A549 (cell line): ENCODE measurements at regions not wholly inside any gene's neighbourhood (a gene's known extent, or its start where the extent isn't known, plus 50 kb on each side); places are given as distances from the start of the nearest gene placed in this dataset.

Experiments
- ATAC-seq, 2 experiments: fragments of 200-7000 bp in 1 of 2; fragments of >200 bp in 1 of 2; cut with Nextera tagmentation in 1 of 2; cut with Tn5 transposase in 1 of 2; 3 replicates each; pipeline versions ENCODE4 v1.8.0 to v1.9.1; 2018 to 2020; ENCODE audit warnings: mild to moderate bottlenecking in 1 of 2, moderate library complexity in 1 of 2
- CTCF ChIA-PET: fragments of 300-600 bp; sonication (Branson Sonifier 250); formaldehyde crosslinking; extraction: SDS; loops from one replicate; lab custom pipeline; 2021; ENCODE audit warnings: antibody characterized with exemption, inconsistent platforms; lab: Yijun Ruan, JAX
- POLR2A ChIA-PET: fragments of 350-600 bp; formaldehyde crosslinking; extraction: SDS; loops from one replicate; lab custom pipeline; 2021; ENCODE audit warnings: antibody characterized with exemption, inconsistent platforms; lab: Yijun Ruan, JAX
- DNase-seq, 2 experiments: peaks; one replicate each; pipeline versions ENCODE4 v3.0.0 to v3.0.0-alpha.2; 2011 to 2016; ENCODE audit warnings: low read depth in 1 of 2, low spot score in 1 of 2
- FAIRE-seq: peaks from 2 replicates; lab custom pipeline; 2011; peaks lifted over from hg19 to GRCh38; lab: Jason Lieb, UNC
- H3K27ac ChIP-seq, 2 experiments: fragments of >200 bp; sonication (Bioruptor Twin); formaldehyde crosslinking; 3 replicates each; pipeline ENCODE4 v1.5.1; 2016 to 2017
- H3K4me1 ChIP-seq: fragments of >200 bp; sonication (Bioruptor Twin); formaldehyde crosslinking; 3 replicates; pipeline ENCODE4 v1.6.1; 2016
- H3K4me2 ChIP-seq: fragments of >200 bp; sonication (Bioruptor Twin); formaldehyde crosslinking; 3 replicates; pipeline ENCODE4 v1.6.1; 2016
- H3K4me3 ChIP-seq: fragments of >200 bp; sonication (Bioruptor Twin); formaldehyde crosslinking; 3 replicates; pipeline ENCODE4 v1.5.1; 2016
- H3K9me3 ChIP-seq: fragments of >200 bp; sonication (Bioruptor Twin); formaldehyde crosslinking; 3 replicates; pipeline ENCODE4 v1.6.1; 2016
- BHLHE40 ChIP-seq: IDR thresholded peaks from 2 replicates; pipeline ENCODE4 v1.6.1; 2012; ENCODE audit warnings: low read depth, low read length, inconsistent platforms
- CBX2 ChIP-seq: fragments of 200-600 bp; sonication (generic); IDR thresholded peaks from 2 replicates; pipeline ENCODE4 v1.6.1; 2016; ENCODE audit warnings: low read depth, mild to moderate bottlenecking, borderline replicate concordance
- CBX8 ChIP-seq: fragments of 200-600 bp; sonication (generic); IDR thresholded peaks from 2 replicates; pipeline ENCODE4 v1.6.1; 2016
- CHD2 ChIP-seq: fragments of 150-350 bp; IDR thresholded peaks from 2 replicates; pipeline ENCODE4 v1.6.1; 2014; ENCODE audit warnings: low read length; ENCODE audit not compliant: partially characterized antibody
- CHD4 ChIP-seq: fragments of 200-600 bp; sonication (generic); IDR thresholded peaks from 2 replicates; pipeline ENCODE4 v1.6.1; 2016; ENCODE audit warnings: antibody characterized with exemption, mild to moderate bottlenecking, borderline replicate concordance
- EHMT2 ChIP-seq: fragments of 200-600 bp; sonication (generic); IDR thresholded peaks from 2 replicates; pipeline ENCODE4 v1.6.1; 2016; ENCODE audit warnings: antibody characterized with exemption, low read depth, mild to moderate bottlenecking, moderate library complexity
- ESRRA ChIP-seq: fragments of 150-350 bp; IDR thresholded peaks from 2 replicates; pipeline ENCODE4 v1.6.1; 2014; ENCODE audit warnings: mild to moderate bottlenecking, low read length, borderline replicate concordance
- FOSL2 ChIP-seq, 2 experiments: fragments of 450-650 bp in 1 of 2; fragments of >200 bp in 1 of 2; sonication (Bioruptor Twin) in 1 of 2; formaldehyde crosslinking; IDR thresholded peaks; 2 replicates each; pipeline versions ENCODE4 v1.5.0 to v1.6.1; 2016 to 2020; ENCODE audit warnings: mild to moderate bottlenecking in 1 of 2, moderate library complexity in 1 of 2
- HES2 ChIP-seq: fragments of >200 bp; sonication (Bioruptor Twin); formaldehyde crosslinking; IDR thresholded peaks from 2 replicates; pipeline ENCODE4 v1.6.1; 2016
- HEYL ChIP-seq: fragments of 250-450 bp; sonication (Bioruptor Pico); IDR thresholded peaks from 2 replicates; pipeline ENCODE4 v1.8.0; 2021; ENCODE audit warnings: mild to moderate bottlenecking, moderate library complexity
- JUN ChIP-seq, 2 experiments: fragments of >200 bp; sonication (Bioruptor Twin); formaldehyde crosslinking; IDR thresholded peaks; 2 replicates in 1 of 2; 3 replicates in 1 of 2; pipeline ENCODE4 v1.6.1; 2016 to 2017
- KDM5A ChIP-seq: fragments of 200-600 bp; sonication (generic); IDR thresholded peaks from 2 replicates; pipeline ENCODE4 v1.6.1; 2016; ENCODE audit warnings: antibody characterized with exemption, mild to moderate bottlenecking
- MAFK ChIP-seq: fragments of 450-650 bp; IDR thresholded peaks from 2 replicates; pipeline ENCODE4 v1.6.1; 2014; ENCODE audit not compliant: partially characterized antibody
- MAZ ChIP-seq: fragments of 150-350 bp; IDR thresholded peaks from 2 replicates; pipeline ENCODE4 v1.6.1; 2014; ENCODE audit warnings: antibody characterized with exemption, low read depth, low read length, borderline replicate concordance
- NPAS2 ChIP-seq: fragments of 250-450 bp; sonication (Bioruptor Pico); IDR thresholded peaks from 2 replicates; pipeline ENCODE4 v1.8.0; 2022; ENCODE audit warnings: mild to moderate bottlenecking, moderate library complexity, borderline replicate concordance
- PHF8 ChIP-seq: fragments of 200-600 bp; sonication (generic); IDR thresholded peaks from 2 replicates; pipeline ENCODE4 v1.6.1; 2016; ENCODE audit warnings: low read depth, mild to moderate bottlenecking, antibody characterized with exemption, moderate library complexity, borderline replicate concordance
- POLR2A ChIP-seq: IDR thresholded peaks from 2 replicates; pipeline ENCODE4 v1.6.1; 2012; ENCODE audit warnings: mild to moderate bottlenecking, low read length
- POLR2AphosphoS2 ChIP-seq: conservative IDR thresholded peaks from 2 replicates; pipeline ENCODE4 v1.6.1; 2012; ENCODE audit warnings: low read length, improper control_type of control experiment, inconsistent platforms
- RARB ChIP-seq: fragments of 250-450 bp; sonication (Bioruptor Pico); IDR thresholded peaks from 2 replicates; pipeline ENCODE4 v1.8.0; 2021; ENCODE audit warnings: mild to moderate bottlenecking, moderate library complexity
- REST ChIP-seq: fragments of 200-600 bp; sonication (generic); IDR thresholded peaks from 2 replicates; pipeline ENCODE4 v1.6.1; 2016; ENCODE audit warnings: antibody characterized with exemption, mild to moderate bottlenecking, moderate library complexity
- RFX5 ChIP-seq: fragments of 450-650 bp; IDR thresholded peaks from 2 replicates; pipeline ENCODE4 v1.7.1; 2014; ENCODE audit warnings: antibody characterized with exemption, mild to moderate bottlenecking, moderate library complexity
- RNF2 ChIP-seq: fragments of 200-600 bp; sonication (generic); IDR thresholded peaks from 2 replicates; pipeline ENCODE4 v1.6.1; 2016; ENCODE audit warnings: low read depth, mild to moderate bottlenecking, antibody characterized with exemption, moderate library complexity, borderline replicate concordance
- TFCP2L1 ChIP-seq: fragments of 250-450 bp; sonication (Bioruptor Pico); IDR thresholded peaks from 2 replicates; pipeline ENCODE4 v1.5.0; 2021; ENCODE audit warnings: mild to moderate bottlenecking
- TP53 ChIP-seq: fragments of 250-450 bp; sonication (Bioruptor Pico); IDR thresholded peaks from 2 replicates; pipeline ENCODE4 v1.5.0; 2021; ENCODE audit warnings: mild to moderate bottlenecking, moderate library complexity
- ZNF302 ChIP-seq: fragments of 250-450 bp; sonication (Bioruptor Pico); IDR thresholded peaks from 2 replicates; pipeline ENCODE4 v1.9.0; 2021; ENCODE audit warnings: inconsistent platforms, mild to moderate bottlenecking, moderate library complexity
- WGBS: methylation state at CpG from one replicate; pipeline ENCODE4 v1.1.6; 2017; ENCODE audit errors: missing lambda C conversion rate; 5-methylcytosine and 5-hydroxymethylcytosine counted together
- TF ChIP-seq, protein P1 (sequence below): IDR thresholded peaks from 2 replicates; pipeline ENCODE4 v1.6.1; 2012
- TF ChIP-seq, protein P2 (sequence below): IDR thresholded peaks from 2 replicates; pipeline ENCODE4 v1.6.1; 2012; ENCODE audit warnings: low read depth, borderline replicate concordance
- TF ChIP-seq, protein P3 (sequence below): fragments of >200 bp; sonication (Bioruptor Twin); formaldehyde crosslinking; IDR thresholded peaks from 3 replicates; pipeline ENCODE4 v1.6.1; 2016

DNA sequence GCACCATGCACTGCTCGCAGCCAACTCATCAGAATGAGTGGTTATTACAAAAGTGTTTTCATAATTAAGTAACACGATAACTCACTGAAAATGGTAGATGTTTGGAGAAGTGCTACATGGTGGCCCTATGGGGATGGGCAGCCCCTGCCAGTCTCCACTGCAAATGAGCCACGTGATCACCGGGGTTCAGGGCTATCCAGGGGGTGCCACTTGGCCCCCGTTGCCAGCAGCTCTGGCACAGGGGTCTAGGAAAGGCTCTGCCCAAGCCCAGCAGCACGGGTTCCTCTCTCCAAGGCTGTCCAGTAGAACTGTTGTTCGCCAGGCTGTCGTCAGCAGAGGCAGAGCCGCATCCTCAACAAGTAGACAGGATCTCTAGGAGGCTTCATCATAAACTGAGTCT, 382.1 kb upstream of the B3GAT1 start:
- no peaks in the 10 kb centered on the region for H3K9me3 ChIP-seq
- DNase-seq: no peak
- CTCF ChIA-PET: no interaction called here
- no peak for TF ChIP-seq CHD2
- no peak for TF ChIP-seq REST
- TF ChIP-seq BHLHE40: no peak
- TF ChIP-seq RNF2: no peak
- no peak for TF ChIP-seq FOSL2 (IDR thresholded peaks at IDR 0.05)
- TF ChIP-seq FOSL2 (CRISPR knock-in tag; IDR thresholded peaks at IDR 0.05): no peak
- TF ChIP-seq CBX8: no peak
- no peak for TF ChIP-seq MAFK
- no peak for TF ChIP-seq POLR2AphosphoS2
- TF ChIP-seq RARB (CRISPR knock-in tag): no peak
- TF ChIP-seq EHMT2: no peak
- TF ChIP-seq, all 56 proteins: peak for 0
- H3K4me1 ChIP-seq: no peaks in the 10 kb centered on the region
- no peak for FAIRE-seq
- H3K27ac ChIP-seq: no peak overlapping the region
- no peak overlapping the region for H3K4me3 ChIP-seq
- H3K4me2 ChIP-seq: no peak overlapping the region
- POLR2A ChIA-PET: no interaction called here
- WGBS: 27% methylated on average over 9 of the region's 9 CpGs
- no peak for ATAC-seq

GRCh38 chr11:134792677-134793076, 380.6 kb upstream of the B3GAT1 start:
- 35% methylated on average over 5 of the region's 5 CpGs for WGBS
- ATAC-seq: no peak
- FAIRE-seq: no peak
- Histone ChIP-seq H3K27ac (no peak overlapping the region), H3K4me2 (no peak overlapping the region), H3K9me3 (no peaks in the 10 kb centered on the region), H3K4me1 (no peaks in the 10 kb centered on the region), H3K4me3 (no peak overlapping the region)
- no peak for DNase-seq
- ChIA-PET CTCF (no interaction called here), POLR2A (no interaction called here)
- TF ChIP-seq CHD4 (no peak), KDM5A (no peak), ESRRA (no peak), JUN (IDR thresholded peaks at IDR 0.05) (no peak), HEYL (CRISPR knock-in tag) (no peak), MAZ (no peak), NPAS2 (CRISPR knock-in tag) (no peak), CBX8 (no peak), TP53 (no peak), ZNF302 (CRISPR knock-in tag) (no peak), MAFK (no peak), POLR2A (no peak), RFX5 (no peak), CBX2 (no peak), HES2 (no peak), TFCP2L1 (no peak), PHF8 (no peak)
- TF ChIP-seq, protein P1, sequence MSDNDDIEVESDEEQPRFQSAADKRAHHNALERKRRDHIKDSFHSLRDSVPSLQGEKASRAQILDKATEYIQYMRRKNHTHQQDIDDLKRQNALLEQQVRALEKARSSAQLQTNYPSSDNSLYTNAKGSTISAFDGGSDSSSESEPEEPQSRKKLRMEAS: no peak
- TF ChIP-seq, protein P2, sequence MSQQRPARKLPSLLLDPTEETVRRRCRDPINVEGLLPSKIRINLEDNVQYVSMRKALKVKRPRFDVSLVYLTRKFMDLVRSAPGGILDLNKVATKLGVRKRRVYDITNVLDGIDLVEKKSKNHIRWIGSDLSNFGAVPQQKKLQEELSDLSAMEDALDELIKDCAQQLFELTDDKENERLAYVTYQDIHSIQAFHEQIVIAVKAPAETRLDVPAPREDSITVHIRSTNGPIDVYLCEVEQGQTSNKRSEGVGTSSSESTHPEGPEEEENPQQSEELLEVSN: no peak
- TF ChIP-seq, protein P3, sequence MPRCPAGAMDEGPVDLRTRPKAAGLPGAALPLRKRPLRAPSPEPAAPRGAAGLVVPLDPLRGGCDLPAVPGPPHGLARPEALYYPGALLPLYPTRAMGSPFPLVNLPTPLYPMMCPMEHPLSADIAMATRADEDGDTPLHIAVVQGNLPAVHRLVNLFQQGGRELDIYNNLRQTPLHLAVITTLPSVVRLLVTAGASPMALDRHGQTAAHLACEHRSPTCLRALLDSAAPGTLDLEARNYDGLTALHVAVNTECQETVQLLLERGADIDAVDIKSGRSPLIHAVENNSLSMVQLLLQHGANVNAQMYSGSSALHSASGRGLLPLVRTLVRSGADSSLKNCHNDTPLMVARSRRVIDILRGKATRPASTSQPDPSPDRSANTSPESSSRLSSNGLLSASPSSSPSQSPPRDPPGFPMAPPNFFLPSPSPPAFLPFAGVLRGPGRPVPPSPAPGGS: no peak
